ENCODE measurements at regions not wholly inside any gene's neighbourhood (a gene's known extent, or its start where the extent isn't known, plus 50 kb on each side); places are given as distances from the start of the nearest gene placed in this dataset.
"Not testable (repeated sequence)": the region's sequence is repeated elsewhere in the genome, so short reads cannot be mapped to it uniquely, and the experiment has no call there.

GRCh38 chrX:138254001-138254400 is 457.5 kb downstream of the FGF13 start (continued):
- TF ChIP-seq, protein P1, sequence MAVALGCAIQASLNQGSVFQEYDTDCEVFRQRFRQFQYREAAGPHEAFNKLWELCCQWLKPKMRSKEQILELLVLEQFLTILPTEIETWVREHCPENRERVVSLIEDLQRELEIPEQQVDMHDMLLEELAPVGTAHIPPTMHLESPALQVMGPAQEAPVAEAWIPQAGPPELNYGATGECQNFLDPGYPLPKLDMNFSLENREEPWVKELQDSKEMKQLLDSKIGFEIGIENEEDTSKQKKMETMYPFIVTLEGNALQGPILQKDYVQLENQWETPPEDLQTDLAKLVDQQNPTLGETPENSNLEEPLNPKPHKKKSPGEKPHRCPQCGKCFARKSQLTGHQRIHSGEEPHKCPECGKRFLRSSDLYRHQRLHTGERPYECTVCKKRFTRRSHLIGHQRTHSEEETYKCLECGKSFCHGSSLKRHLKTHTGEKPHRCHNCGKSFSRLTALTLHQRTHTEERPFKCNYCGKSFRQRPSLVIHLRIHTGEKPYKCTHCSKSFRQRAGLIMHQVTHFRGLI (tag by site-specific recombination; IDR thresholded peaks at IDR 0.05) = no peak
- TF ChIP-seq, protein P2, sequence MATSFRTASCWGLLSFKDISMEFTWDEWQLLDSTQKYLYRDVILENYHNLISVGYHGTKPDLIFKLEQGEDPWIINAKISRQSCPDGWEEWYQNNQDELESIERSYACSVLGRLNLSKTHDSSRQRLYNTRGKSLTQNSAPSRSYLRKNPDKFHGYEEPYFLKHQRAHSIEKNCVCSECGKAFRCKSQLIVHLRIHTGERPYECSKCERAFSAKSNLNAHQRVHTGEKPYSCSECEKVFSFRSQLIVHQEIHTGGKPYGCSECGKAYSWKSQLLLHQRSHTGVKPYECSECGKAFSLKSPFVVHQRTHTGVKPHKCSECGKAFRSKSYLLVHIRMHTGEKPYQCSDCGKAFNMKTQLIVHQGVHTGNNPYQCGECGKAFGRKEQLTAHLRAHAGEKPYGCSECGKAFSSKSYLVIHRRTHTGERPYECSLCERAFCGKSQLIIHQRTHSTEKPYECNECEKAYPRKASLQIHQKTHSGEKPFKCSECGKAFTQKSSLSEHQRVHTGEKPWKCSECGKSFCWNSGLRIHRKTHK (tag by site-specific recombination; IDR thresholded peaks at IDR 0.05) = no peak
- no peak for TF ChIP-seq ZNF791 (tag by site-specific recombination; IDR thresholded peaks at IDR 0.05)

- ChIA-PET POLR2A (no interaction called here), CTCF (no interaction called here)
- no peak for TF ChIP-seq ZNF596 (tag by site-specific recombination; IDR thresholded peaks at IDR 0.05)
- TF ChIP-seq ATF2 (tag by site-specific recombination; IDR thresholded peaks at IDR 0.05; ENCODE audit: low read depth) = peak; percentile 72
- Histone ChIP-seq H3K9me3 (ENCODE audit: control insufficient read depth, insufficient read depth, low read depth, low read length) (no peaks in the 10 kb centered on the region), H3K36me3 (ENCODE audit: control insufficient read depth in 2 of 2, insufficient read depth in 1 of 2, low read length in 2 of 2) (no peaks in the 10 kb centered on the region), H3K4me1 (ENCODE audit: control insufficient read depth, insufficient read depth, low read length) (no peaks in the 10 kb centered on the region), H3K4me3 (ENCODE audit: low read depth, low read length) (no peak overlapping the region), H3K27ac (ENCODE audit: extremely low read depth, low read depth, low read length) (no peak overlapping the region)
Measured at GRCh38 chrX:138255373-138255772, 456.1 kb downstream of the FGF13 start.

GRCh38 chrX:138264095-138264494 is 447.4 kb downstream of the FGF13 start:
- H3K9me3 ChIP-seq (ENCODE audit: control insufficient read depth, insufficient read depth, low read depth, low read length); POLR2A ChIA-PET; H3K4me3 ChIP-seq (ENCODE audit: low read depth, low read length); H3K27ac ChIP-seq (ENCODE audit: extremely low read depth, low read depth, low read length); H3K36me3 ChIP-seq (ENCODE audit: control insufficient read depth in 2 of 2, insufficient read depth in 1 of 2, low read length in 2 of 2); H3K4me1 ChIP-seq (ENCODE audit: control insufficient read depth, insufficient read depth, low read length): not testable (repeated sequence)
- CTCF ChIA-PET = interaction anchor here (0.9 kb wide), 1 partner anchor 11 kb away, joined by 3 read pairs; no protein-coding TSS in a partner anchor

GRCh38 chrX:138270931-138271330 is 440.6 kb downstream of the FGF13 start:
- no peaks in the 10 kb centered on the region for H3K36me3 ChIP-seq (ENCODE audit: control insufficient read depth in 2 of 2, insufficient read depth in 1 of 2, low read length in 2 of 2)
- CTCF ChIA-PET = no interaction called here
- no peak overlapping the region for H3K4me3 ChIP-seq (ENCODE audit: low read depth, low read length)
- POLR2A ChIA-PET = no interaction called here
- no peak overlapping the region for H3K27ac ChIP-seq (ENCODE audit: extremely low read depth, low read depth, low read length)
- no peak for TF ChIP-seq ZNF274 (IDR thresholded peaks at IDR 0.05; ENCODE audit: low read length)
- no peak for TF ChIP-seq ZNF274 (tag by site-specific recombination; IDR thresholded peaks at IDR 0.05; ENCODE audit: borderline replicate concordance)
- no peak for TF ChIP-seq ZNF146 (tag by site-specific recombination; IDR thresholded peaks at IDR 0.05)
- no peak for TF ChIP-seq RBAK (tag by site-specific recombination; IDR thresholded peaks at IDR 0.05)
- TF ChIP-seq ZNF692 (tag by site-specific recombination; IDR thresholded peaks at IDR 0.05) = no peak
- no peak for TF ChIP-seq ZBTB20 (tag by site-specific recombination; IDR thresholded peaks at IDR 0.05)
- TF ChIP-seq, protein P3, sequence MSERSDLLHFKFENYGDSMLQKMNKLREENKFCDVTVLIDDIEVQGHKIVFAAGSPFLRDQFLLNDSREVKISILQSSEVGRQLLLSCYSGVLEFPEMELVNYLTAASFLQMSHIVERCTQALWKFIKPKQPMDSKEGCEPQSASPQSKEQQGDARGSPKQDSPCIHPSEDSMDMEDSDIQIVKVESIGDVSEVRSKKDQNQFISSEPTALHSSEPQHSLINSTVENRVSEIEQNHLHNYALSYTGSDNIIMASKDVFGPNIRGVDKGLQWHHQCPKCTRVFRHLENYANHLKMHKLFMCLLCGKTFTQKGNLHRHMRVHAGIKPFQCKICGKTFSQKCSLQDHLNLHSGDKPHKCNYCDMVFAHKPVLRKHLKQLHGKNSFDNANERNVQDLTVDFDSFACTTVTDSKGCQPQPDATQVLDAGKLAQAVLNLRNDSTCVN (tag by site-specific recombination; optimal IDR thresholded peaks at IDR 0.05) = no peak
- TF ChIP-seq, protein P4, sequence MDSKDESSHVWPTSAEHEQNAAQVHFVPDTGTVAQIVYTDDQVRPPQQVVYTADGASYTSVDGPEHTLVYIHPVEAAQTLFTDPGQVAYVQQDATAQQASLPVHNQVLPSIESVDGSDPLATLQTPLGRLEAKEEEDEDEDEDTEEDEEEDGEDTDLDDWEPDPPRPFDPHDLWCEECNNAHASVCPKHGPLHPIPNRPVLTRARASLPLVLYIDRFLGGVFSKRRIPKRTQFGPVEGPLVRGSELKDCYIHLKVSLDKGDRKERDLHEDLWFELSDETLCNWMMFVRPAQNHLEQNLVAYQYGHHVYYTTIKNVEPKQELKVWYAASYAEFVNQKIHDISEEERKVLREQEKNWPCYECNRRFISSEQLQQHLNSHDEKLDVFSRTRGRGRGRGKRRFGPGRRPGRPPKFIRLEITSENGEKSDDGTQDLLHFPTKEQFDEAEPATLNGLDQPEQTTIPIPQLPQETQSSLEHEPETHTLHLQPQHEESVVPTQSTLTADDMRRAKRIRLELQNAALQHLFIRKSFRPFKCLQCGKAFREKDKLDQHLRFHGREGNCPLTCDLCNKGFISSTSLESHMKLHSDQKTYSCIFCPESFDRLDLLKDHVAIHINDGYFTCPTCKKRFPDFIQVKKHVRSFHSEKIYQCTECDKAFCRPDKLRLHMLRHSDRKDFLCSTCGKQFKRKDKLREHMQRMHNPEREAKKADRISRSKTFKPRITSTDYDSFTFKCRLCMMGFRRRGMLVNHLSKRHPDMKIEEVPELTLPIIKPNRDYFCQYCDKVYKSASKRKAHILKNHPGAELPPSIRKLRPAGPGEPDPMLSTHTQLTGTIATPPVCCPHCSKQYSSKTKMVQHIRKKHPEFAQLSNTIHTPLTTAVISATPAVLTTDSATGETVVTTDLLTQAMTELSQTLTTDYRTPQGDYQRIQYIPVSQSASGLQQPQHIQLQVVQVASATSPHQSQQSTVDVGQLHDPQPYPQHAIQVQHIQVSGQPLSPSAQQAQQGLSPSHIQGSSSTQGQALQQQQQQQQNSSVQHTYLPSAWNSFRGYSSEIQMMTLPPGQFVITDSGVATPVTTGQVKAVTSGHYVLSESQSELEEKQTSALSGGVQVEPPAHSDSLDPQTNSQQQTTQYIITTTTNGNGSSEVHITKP (tag by site-specific recombination; IDR thresholded peaks at IDR 0.05) = no peak
- TF ChIP-seq GLIS1 (tag by site-specific recombination; IDR thresholded peaks at IDR 0.05) = no peak
- no peak for TF ChIP-seq ZNF184 (tag by site-specific recombination; IDR thresholded peaks at IDR 0.05)
- no peak for TF ChIP-seq MZF1 (tag by site-specific recombination; IDR thresholded peaks at IDR 0.05; ENCODE audit: borderline replicate concordance)
- TF ChIP-seq ZNF555 (tag by site-specific recombination; conservative IDR thresholded peaks at IDR 0.05) = no peak
- H3K4me1 ChIP-seq (ENCODE audit: control insufficient read depth, insufficient read depth, low read length) = no peaks in the 10 kb centered on the region
- H3K9me3 ChIP-seq (ENCODE audit: control insufficient read depth, insufficient read depth, low read depth, low read length) = no peaks in the 10 kb centered on the region
